Vagina (tissue), 2 donors: ENCODE measurements at regions not wholly inside any gene's neighbourhood (a gene's known extent, or its start where the extent isn't known, plus 50 kb on each side); places are given as distances from the start of the nearest gene placed in this dataset.

Source experiments
- POLR2A ChIP-seq, 2 donors: fragments of 450-650 bp; IDR thresholded peaks; one replicate each; pipeline ENCODE4 v1.6.1; 2017; ENCODE audit warnings: antibody characterized with exemption in 2 of 2, mild to moderate bottlenecking in 2 of 2, moderate library complexity in 2 of 2
- TF ChIP-seq, protein P1 (sequence below), 3 experiments: fragments of 450-650 bp in 2 of 3; fragments of 200-600 bp in 1 of 3; sonication (generic) in 1 of 3; IDR thresholded peaks; one replicate each; pipeline ENCODE4 v1.5.1; 2017 to 2019; ENCODE audit warnings: antibody characterized with exemption in 3 of 3, mild to moderate bottlenecking in 2 of 3, moderate library complexity in 2 of 3

DNA sequence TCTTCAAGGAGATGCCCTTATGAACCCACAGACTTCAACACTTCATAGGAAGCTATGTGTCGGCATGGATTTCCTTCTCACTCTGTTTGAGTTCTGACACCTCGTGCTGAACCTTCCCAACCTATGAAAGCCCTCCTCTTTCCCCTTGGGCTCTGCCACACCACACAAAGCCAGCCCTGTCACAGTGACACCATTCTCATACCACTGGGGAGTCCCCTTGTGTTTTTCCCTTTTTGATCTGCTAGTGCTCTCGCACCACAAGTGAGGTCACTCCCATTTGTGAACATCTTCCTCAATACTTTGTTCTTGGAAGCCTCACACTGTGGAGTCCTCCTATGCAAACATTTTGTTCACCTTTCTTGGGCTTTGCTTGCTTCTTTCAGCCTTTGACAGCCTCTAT is 264.6 kb upstream of the ALG10 start:
- TF ChIP-seq POLR2A (IDR thresholded peaks at IDR 0.05): no peak
- TF ChIP-seq, protein P1, sequence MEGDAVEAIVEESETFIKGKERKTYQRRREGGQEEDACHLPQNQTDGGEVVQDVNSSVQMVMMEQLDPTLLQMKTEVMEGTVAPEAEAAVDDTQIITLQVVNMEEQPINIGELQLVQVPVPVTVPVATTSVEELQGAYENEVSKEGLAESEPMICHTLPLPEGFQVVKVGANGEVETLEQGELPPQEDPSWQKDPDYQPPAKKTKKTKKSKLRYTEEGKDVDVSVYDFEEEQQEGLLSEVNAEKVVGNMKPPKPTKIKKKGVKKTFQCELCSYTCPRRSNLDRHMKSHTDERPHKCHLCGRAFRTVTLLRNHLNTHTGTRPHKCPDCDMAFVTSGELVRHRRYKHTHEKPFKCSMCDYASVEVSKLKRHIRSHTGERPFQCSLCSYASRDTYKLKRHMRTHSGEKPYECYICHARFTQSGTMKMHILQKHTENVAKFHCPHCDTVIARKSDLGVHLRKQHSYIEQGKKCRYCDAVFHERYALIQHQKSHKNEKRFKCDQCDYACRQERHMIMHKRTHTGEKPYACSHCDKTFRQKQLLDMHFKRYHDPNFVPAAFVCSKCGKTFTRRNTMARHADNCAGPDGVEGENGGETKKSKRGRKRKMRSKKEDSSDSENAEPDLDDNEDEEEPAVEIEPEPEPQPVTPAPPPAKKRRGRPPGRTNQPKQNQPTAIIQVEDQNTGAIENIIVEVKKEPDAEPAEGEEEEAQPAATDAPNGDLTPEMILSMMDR (IDR thresholded peaks at IDR 0.05): no peak
